BJ (cell line): ENCODE measurements at regions not wholly inside any gene's neighbourhood (a gene's known extent, or its start where the extent isn't known, plus 50 kb on each side); places are given as distances from the start of the nearest gene placed in this dataset.

ENCODE experiments used
- CTCF ChIA-PET: fragments of 350-600 bp; formaldehyde crosslinking; extraction: SDS; loops from one replicate; lab custom pipeline; 2021; ENCODE audit warnings: antibody characterized with exemption, inconsistent platforms; lab: Yijun Ruan, JAX
- POLR2A ChIA-PET: fragments of 300-600 bp; sonication (Branson Sonifier 250); formaldehyde crosslinking; extraction: SDS; loops from one replicate; lab custom pipeline; 2021; ENCODE audit warnings: antibody characterized with exemption; lab: Charles Lee
- DNase-seq: peaks from one replicate; pipeline ENCODE4 v3.0.0-alpha.2; 2011; ENCODE audit warnings: low read depth
- H3K27me3 ChIP-seq: 2 replicates; pipeline ENCODE4 v1.6.0; 2011; ENCODE audit warnings: low read length; ENCODE audit not compliant: control insufficient read depth, insufficient read depth
- H3K36me3 ChIP-seq: 2 replicates; pipeline ENCODE4 v1.5.1; 2011; ENCODE audit warnings: low read length; ENCODE audit not compliant: control insufficient read depth, insufficient read depth
- H3K4me3 ChIP-seq: 2 replicates; pipeline ENCODE4 v1.5.1; 2011; ENCODE audit warnings: low read depth, mild to moderate bottlenecking, control low read depth, low read length
- CTCF ChIP-seq: IDR thresholded peaks from 2 replicates; pipeline ENCODE4 v1.5.1; 2011; ENCODE audit warnings: low read depth, mild to moderate bottlenecking, control low read depth, inconsistent platforms, low read length, moderate library complexity; ENCODE audit not compliant: insufficient read depth

- ChIA-PET POLR2A (no interaction called here), CTCF (no interaction called here)
- Histone ChIP-seq H3K27me3 (no peaks in the 10 kb centered on the region; the same call in 1 of the 2 replicates), H3K4me3 (no peak overlapping the region), H3K36me3 (no peaks in the 10 kb centered on the region)
- no peak for TF ChIP-seq CTCF
- no peak for DNase-seq
These were observed 498.8 kb upstream of the CD180 start for GRCh38 chr5:67695369-67695768.

GRCh38 chr5:67694810-67695191 is 498.2 kb upstream of the CD180 start:
- ChIA-PET POLR2A (interaction anchor here (0.6 kb wide), 1 partner anchor 312 kb away, joined by 3 read pairs; no protein-coding TSS in a partner anchor), CTCF (no interaction called here)
- no peak overlapping the region for H3K4me3 ChIP-seq
- H3K27me3 ChIP-seq: no peaks in the 10 kb centered on the region; the same call in 1 of the 2 replicates
- no peak for DNase-seq
- no peak for TF ChIP-seq CTCF
- no peaks in the 10 kb centered on the region for H3K36me3 ChIP-seq

- POLR2A ChIA-PET: interaction anchor here (0.5 to 0.6 kb wide), 2 partner anchors 312 to 393 kb away, joined by 3 read pairs; no protein-coding TSS in a partner anchor
- Histone ChIP-seq H3K27me3 (no peaks in the 10 kb centered on the region; the same call in 1 of the 2 replicates), H3K36me3 (no peaks in the 10 kb centered on the region), H3K4me3 (no peak overlapping the region)
- peak; percentile 42 for DNase-seq
- CTCF ChIA-PET: interaction anchor here (0.6 to 0.8 kb wide), 2 partner anchors 14 to 34 kb away, joined by 3 read pairs; no protein-coding TSS in a partner anchor
- no peak for TF ChIP-seq CTCF
These were observed 497.6 kb upstream of the CD180 start for GRCh38 chr5:67693956-67694809.

GRCh38 chr5:67686746-67687145 is 490.1 kb upstream of the CD180 start:
- no peak for DNase-seq
- ChIA-PET POLR2A (no interaction called here), CTCF (no interaction called here)
- no peak for TF ChIP-seq CTCF
- Histone ChIP-seq H3K4me3 (no peak overlapping the region), H3K27me3 (no peaks in the 10 kb centered on the region), H3K36me3 (no peaks in the 10 kb centered on the region)

- TF ChIP-seq CTCF: no peak
- no peak for DNase-seq
- POLR2A ChIA-PET: no interaction called here
These were observed 485.1 kb upstream of the CD180 start for GRCh38 chr5:67681703-67682102.

More at GRCh38 chr5:67681703-67682102, 485.1 kb upstream of the CD180 start:
- Histone ChIP-seq H3K27me3 (no peaks in the 10 kb centered on the region), H3K4me3 (no peak overlapping the region), H3K36me3 (no peaks in the 10 kb centered on the region)
- CTCF ChIA-PET: no interaction called here
